Naive B cell (primary cell): ENCODE measurements at regions not wholly inside any gene's neighbourhood (a gene's known extent, or its start where the extent isn't known, plus 50 kb on each side); places are given as distances from the start of the nearest gene placed in this dataset.
A peak's percentile ranks its signal among the peaks of the same experiment; 100 is the strongest.

Source experiments
- ATAC-seq, 2 donors: fragments of 150-1000 bp; cut with Tn5 transposase; 2 replicates each; pipeline ENCODE4 v1.10.0; 2021; ENCODE audit warnings: low read depth in 2 of 2, mild to moderate bottlenecking in 2 of 2, moderate library complexity in 2 of 2
- DNase-seq: peaks from one replicate; pipeline ENCODE4 v3.0.0; 2022
- H3K27ac Mint-ChIP-seq, 6 donors: one replicate each; pipeline ENCODE4 v1.8.0; 2020 to 2022; ENCODE audit warnings: mild to moderate bottlenecking in 6 of 6, mixed read lengths in 6 of 6, moderate library complexity in 5 of 6, inconsistent platforms in 2 of 6
- H3K27me3 Mint-ChIP-seq, 3 donors: one replicate each; pipeline ENCODE4 v1.8.0; 2021 to 2022; ENCODE audit warnings: mixed read lengths in 3 of 3, mild to moderate bottlenecking in 1 of 3
- H3K36me3 Mint-ChIP-seq, 2 donors: one replicate each; pipeline ENCODE4 v1.8.0; 2020 to 2022; ENCODE audit warnings: mixed read lengths in 2 of 2, inconsistent platforms in 1 of 2, mild to moderate bottlenecking in 1 of 2
- H3K4me1 Mint-ChIP-seq, 3 donors: one replicate each; pipeline ENCODE4 v1.8.0; 2020 to 2022; ENCODE audit warnings: mixed read lengths in 3 of 3, inconsistent platforms in 1 of 3, mild to moderate bottlenecking in 1 of 3, moderate library complexity in 1 of 3
- H3K4me3 Mint-ChIP-seq, 8 donors: one replicate each; pipeline ENCODE4 v1.8.0; 2020 to 2022; ENCODE audit warnings: mild to moderate bottlenecking in 8 of 8, mixed read lengths in 8 of 8, moderate library complexity in 8 of 8, inconsistent platforms in 2 of 8
- H3K9me3 Mint-ChIP-seq, 7 donors: one replicate each; pipeline ENCODE4 v1.8.0; 2020 to 2022; ENCODE audit warnings: mixed read lengths in 7 of 7, mild to moderate bottlenecking in 5 of 7, inconsistent platforms in 2 of 7, moderate library complexity in 1 of 7

DNA sequence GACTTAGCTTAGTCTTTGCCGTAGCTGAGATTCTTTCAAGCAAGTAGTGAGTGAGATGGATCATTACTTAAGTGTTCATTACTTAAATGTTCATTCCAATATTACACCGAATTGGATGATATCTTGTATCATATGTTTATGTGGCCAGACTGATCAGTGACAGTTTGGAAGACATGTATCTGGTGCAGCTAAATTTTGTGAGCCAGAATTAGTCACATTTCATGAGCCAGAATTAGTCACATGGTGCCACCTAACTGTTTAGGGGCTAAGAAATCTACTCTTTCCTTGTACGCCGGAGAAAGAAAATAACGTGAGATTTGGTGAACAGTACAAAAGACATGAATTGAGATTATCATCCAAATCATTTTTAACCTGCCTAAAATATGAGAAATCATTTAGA lies 355.6 kb downstream of the USP25 start:
- ATAC-seq (no peak), DNase-seq (no peak)
- no peaks in the 10 kb centered on the region for H3K36me3 Mint-ChIP-seq
- no peaks in the 10 kb centered on the region for H3K4me1 Mint-ChIP-seq
- no peak overlapping the region for H3K4me3 Mint-ChIP-seq
- H3K27me3 Mint-ChIP-seq, result no peaks in the 10 kb centered on the region
- no peak overlapping the region for H3K27ac Mint-ChIP-seq
- H3K9me3 Mint-ChIP-seq, result no peaks in the 10 kb centered on the region

DNA sequence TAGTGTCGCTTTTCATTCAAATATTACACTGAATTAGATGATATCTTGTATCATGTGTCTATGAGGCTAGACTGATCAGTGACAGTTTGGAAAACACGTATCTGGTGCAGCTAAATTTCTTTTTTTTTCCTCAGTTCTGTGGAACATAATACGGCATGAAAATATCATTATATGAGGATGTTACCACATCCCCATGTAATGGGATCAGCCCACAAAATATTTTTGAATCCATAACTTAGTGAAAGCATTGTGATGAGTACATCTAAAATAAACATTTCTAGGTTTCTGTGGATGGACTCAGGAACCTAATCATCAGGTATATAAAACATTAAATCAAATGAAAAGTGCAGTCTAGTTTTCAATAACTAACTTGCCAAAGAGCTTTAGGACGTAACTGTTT lies 356.3 kb downstream of the USP25 start:
- H3K9me3 Mint-ChIP-seq, result no peaks in the 10 kb centered on the region
- no peaks in the 10 kb centered on the region for H3K4me1 Mint-ChIP-seq
- H3K27me3 Mint-ChIP-seq, result no peaks in the 10 kb centered on the region
- no peaks in the 10 kb centered on the region for H3K36me3 Mint-ChIP-seq
- no peak for DNase-seq
- H3K27ac Mint-ChIP-seq, result no peak overlapping the region
- H3K4me3 Mint-ChIP-seq, result no peak overlapping the region
- ATAC-seq, result no peak

DNA sequence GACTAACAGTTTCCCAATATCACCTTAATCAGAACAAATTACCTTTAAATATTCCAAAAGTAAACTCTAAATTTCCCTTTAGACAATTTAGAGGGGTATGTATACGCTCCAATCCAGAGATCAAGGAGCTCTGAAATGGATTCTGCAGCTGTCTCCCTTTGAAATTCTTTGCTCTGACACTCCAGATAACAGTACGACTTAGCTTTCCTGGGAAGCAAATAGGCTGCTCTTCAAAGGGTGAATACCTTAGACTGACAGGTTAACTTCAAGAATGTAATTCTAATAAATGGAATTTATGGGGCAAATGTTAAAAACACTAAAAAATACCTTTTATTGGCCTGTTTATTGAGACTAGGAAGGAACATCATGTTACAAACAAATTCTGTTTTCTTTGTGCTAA lies 357.2 kb downstream of the USP25 start:
- Mint-ChIP-seq H3K27me3 (no peaks in the 10 kb centered on the region), H3K36me3 (no peaks in the 10 kb centered on the region), H3K9me3 (no peaks in the 10 kb centered on the region), H3K27ac (no peak overlapping the region), H3K4me1 (no peaks in the 10 kb centered on the region), H3K4me3 (no peak overlapping the region)
- ATAC-seq (no peak), DNase-seq (no peak)

DNA sequence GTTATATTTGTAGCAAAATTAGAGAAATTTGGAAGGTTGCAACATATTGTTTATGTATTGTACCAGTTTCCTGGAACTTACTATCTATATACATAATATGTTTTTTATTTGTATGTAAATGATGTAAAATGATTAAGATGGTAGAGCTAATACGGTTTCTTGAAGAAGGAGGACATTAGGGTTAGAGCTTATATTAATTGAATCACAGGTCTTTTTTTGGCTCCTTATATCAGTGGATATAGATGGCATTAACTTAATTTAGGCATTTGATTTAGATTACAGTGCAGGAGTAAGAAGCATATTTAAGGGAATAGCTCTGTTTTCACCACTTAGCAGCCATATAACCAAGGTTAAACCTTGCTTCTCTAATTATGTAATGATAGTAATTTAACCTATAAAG lies 357.7 kb downstream of the USP25 start:
- ATAC-seq (no peak), DNase-seq (no peak)
- H3K4me3 Mint-ChIP-seq, result no peak overlapping the region
- H3K36me3 Mint-ChIP-seq, result no peaks in the 10 kb centered on the region
- H3K4me1 Mint-ChIP-seq, result no peaks in the 10 kb centered on the region
- H3K27ac Mint-ChIP-seq, result no peak overlapping the region
- no peaks in the 10 kb centered on the region for H3K27me3 Mint-ChIP-seq
- no peaks in the 10 kb centered on the region for H3K9me3 Mint-ChIP-seq

DNA sequence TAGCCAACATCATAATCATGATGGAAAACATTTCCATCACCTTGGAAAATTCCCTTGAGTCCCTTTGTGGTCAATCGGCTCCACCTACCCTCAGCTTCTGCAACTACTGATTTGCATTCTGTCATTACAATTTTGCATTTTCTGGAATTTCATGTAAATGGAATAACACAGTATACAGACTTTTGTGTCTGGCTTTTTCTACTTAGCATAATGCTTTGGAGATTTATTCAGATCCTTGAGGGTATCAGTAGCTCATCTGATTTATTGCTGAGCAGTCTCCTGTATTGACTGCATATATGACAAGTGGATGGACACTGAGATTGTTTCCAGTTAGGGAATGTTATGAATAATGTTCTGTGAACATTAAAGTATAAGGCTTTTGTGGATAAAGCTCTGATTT lies 358.3 kb downstream of the USP25 start:
- H3K36me3 Mint-ChIP-seq, result no peaks in the 10 kb centered on the region
- ATAC-seq, result no peak
- H3K27ac Mint-ChIP-seq, result no peak overlapping the region
- no peak for DNase-seq
- no peaks in the 10 kb centered on the region for H3K27me3 Mint-ChIP-seq
- H3K4me3 Mint-ChIP-seq, result no peak overlapping the region
- no peaks in the 10 kb centered on the region for H3K4me1 Mint-ChIP-seq
- no peaks in the 10 kb centered on the region for H3K9me3 Mint-ChIP-seq

DNA sequence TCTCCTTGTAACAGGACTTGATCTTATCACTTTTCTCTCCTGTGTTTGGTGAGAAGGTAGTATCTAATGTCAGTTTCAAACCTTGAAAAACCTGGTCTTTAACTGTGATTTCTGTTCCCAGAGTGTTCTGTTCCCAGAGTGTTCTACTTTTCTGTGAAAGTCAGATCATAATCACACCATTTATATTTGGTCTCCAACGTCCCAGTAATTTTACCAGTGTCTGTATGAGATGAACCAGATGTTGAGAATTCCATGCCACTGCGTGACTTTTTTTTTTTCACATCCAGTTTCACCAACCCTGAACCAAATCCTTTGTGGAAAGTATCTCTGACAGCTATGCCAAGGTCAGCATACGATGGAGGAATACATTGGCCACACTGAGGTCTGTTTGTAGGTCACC lies 365.2 kb downstream of the USP25 start:
- DNase-seq (no peak), ATAC-seq (no peak)
- no peaks in the 10 kb centered on the region for H3K27me3 Mint-ChIP-seq
- H3K4me1 Mint-ChIP-seq, result no peaks in the 10 kb centered on the region
- H3K27ac Mint-ChIP-seq, result no peak overlapping the region
- H3K36me3 Mint-ChIP-seq, result no peaks in the 10 kb centered on the region
- H3K4me3 Mint-ChIP-seq, result no peak overlapping the region
- H3K9me3 Mint-ChIP-seq, result peaks cover 0 to 3% (median 0%) of the 10 kb centered on the region in 7 donors

DNA sequence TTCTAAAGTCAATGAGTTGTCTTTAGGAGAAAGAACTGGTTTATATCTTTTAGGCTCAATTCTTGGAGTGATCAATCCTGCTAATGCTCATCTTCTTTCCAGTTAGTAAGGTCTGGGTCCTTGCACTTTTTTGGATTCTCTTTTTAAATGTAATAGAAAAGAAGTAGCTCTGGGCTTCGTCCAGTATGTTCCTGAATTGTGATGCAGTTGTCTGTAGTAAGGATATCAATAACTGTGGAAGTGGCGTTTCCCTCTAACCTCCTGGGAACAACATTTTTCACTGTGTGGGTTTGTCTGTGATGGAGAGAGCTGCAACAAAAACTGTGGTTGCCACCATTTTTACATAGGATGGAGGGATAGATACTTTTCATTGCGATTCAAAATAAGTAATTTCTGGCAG lies 367.2 kb downstream of the USP25 start:
- Mint-ChIP-seq H3K4me3 (no peak overlapping the region), H3K36me3 (no peaks in the 10 kb centered on the region), H3K27ac (no peak overlapping the region), H3K9me3 (peaks cover 0 to 3% (median 0%) of the 10 kb centered on the region in 7 donors), H3K27me3 (no peaks in the 10 kb centered on the region), H3K4me1 (no peaks in the 10 kb centered on the region)
- no peak for DNase-seq
- ATAC-seq, result no peak

DNA sequence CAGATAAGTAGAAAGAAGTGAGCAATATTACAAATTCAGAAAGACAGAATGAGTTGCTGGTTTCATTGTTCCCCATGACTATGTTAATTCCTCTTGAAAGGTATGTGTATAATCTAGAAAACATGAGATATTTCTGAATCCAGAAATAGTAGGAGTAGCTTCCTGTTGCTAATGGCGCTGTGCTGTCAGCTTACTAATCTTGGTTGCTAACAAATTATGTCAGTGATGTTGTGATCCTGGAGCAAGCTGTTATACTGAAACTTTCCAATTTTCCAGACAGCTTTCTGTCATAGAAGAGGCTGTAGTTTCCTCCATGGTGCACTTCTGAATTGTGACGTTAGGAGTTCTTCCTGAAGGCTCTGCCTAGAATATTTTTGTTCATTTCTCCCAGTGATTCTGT lies 372.3 kb downstream of the USP25 start:
- no peak overlapping the region for H3K4me3 Mint-ChIP-seq
- H3K4me1 Mint-ChIP-seq, result no peaks in the 10 kb centered on the region
- H3K27ac Mint-ChIP-seq, result peak overlapping the region in 1 of 6 donors; percentile 85
- peaks cover 0 to 5% (median 2%) of the 10 kb centered on the region in 7 donors for H3K9me3 Mint-ChIP-seq
- H3K27me3 Mint-ChIP-seq, result no peaks in the 10 kb centered on the region
- ATAC-seq (no peak), DNase-seq (no peak)
- H3K36me3 Mint-ChIP-seq, result no peaks in the 10 kb centered on the region

DNA sequence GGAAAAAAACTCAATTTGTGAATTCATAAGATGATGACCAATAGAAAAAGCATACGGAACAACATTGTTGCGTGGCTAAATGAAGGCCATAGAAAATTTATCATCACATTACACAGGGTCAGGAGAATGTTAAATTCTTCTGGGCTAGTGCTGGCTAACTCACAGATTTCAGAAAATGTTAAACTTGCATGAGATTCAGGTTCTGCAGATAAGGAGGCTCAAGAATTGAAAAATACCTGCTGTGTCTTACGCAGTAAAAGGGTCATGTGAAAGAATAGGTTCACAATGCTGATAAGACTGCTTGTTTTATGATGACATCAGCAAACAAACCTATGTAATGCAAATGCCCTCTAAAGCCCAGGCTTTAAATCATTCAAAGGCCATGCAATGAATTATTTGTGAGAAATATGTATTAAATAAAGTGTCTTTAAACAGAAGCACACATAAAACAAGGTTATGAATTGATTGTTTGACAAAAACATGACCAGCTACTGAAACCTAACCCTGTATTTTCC lies 378.8 kb downstream of the USP25 start:
- no peak for ATAC-seq
- H3K27me3 Mint-ChIP-seq, result no peaks in the 10 kb centered on the region
- peaks cover 0 to 5% (median 3%) of the 10 kb centered on the region in 7 donors for H3K9me3 Mint-ChIP-seq
- no peaks in the 10 kb centered on the region for H3K36me3 Mint-ChIP-seq
- H3K4me3 Mint-ChIP-seq, result no peak overlapping the region
- H3K27ac Mint-ChIP-seq, result no peak overlapping the region
- DNase-seq, result no peak
- no peaks in the 10 kb centered on the region for H3K4me1 Mint-ChIP-seq

DNA sequence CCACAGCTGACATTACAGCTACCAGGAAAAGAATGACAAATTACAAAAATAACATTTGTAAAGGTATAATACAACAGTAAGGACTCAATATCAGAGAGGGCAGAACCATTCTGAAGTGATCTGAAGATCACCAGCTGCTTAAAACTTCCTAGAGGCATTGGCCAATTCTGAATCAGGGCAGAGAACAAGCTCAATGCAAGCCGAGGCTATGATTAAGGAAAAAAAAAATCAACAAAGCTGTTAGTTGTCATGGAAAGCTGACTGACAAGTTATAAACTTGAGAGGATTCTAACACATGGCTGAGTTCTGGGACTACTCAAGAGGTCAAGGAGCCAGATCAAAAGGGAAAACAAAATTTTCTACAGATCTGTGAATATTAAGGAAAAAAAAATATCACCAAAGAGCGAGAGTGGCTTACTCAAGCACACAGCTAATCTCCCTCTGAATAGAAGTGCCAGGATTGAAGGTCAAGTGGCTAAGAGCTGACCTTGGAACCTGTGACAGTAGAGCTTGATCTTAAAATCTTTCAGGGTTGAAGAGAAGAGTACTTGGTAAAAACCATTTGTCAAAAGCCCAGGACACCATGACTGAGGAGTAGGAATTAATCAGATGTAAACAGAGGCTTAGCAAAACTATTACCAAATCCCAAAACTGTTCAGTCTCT lies 383.4 kb downstream of the USP25 start:
- peaks cover 0 to 16% (median 0%) of the 10 kb centered on the region in 7 donors for H3K9me3 Mint-ChIP-seq
- H3K27ac Mint-ChIP-seq, result no peak overlapping the region
- no peak for ATAC-seq
- H3K4me1 Mint-ChIP-seq, result no peaks in the 10 kb centered on the region
- H3K4me3 Mint-ChIP-seq, result no peak overlapping the region
- no peak for DNase-seq
- H3K27me3 Mint-ChIP-seq, result no peaks in the 10 kb centered on the region
- no peaks in the 10 kb centered on the region for H3K36me3 Mint-ChIP-seq

DNA sequence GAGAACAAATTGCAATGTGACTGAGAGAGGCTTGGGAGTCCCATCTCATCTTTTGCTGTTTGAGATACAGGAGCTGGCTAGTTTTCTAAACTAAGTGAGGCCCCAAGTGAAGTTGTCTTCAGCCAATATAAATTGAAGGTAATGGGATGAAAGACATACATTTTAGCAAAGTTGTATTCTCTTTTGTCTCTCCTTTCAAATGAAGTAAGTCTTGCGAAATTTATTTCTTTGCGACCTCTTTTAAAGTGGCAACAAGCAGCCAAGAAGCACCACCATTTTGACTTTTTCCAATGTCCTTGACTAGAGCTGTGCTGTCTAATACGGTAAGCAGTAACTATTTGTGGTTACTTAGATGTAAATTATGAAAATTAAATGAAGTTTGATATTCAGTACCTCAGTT lies 385.7 kb downstream of the USP25 start:
- Mint-ChIP-seq H3K36me3 (no peaks in the 10 kb centered on the region), H3K9me3 (peaks cover 0 to 16% (median 0%) of the 10 kb centered on the region in 7 donors), H3K27me3 (no peaks in the 10 kb centered on the region), H3K4me1 (no peaks in the 10 kb centered on the region), H3K4me3 (no peak overlapping the region), H3K27ac (no peak overlapping the region)
- DNase-seq (no peak), ATAC-seq (no peak)

DNA sequence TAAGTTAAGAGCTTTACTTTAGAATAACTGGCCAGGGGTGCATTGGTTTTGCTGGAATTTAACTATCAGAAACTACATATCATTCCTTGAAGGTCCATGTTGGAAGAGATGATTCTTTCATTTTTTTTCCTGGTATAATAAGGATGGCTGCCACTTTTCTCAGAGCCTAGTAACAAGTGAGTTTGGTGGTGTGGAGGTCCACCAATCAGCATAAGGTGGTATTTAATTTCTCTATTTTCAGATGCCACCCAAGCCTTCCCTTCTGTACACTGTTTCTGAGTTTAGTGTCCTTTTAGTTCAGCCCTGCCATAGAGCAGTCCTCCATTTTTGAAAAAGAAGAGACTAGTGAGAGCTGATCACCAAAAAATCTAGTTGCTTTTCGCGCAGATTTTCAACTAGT lies 386.3 kb downstream of the USP25 start:
- ATAC-seq, result no peak
- peaks cover 0 to 16% (median 0%) of the 10 kb centered on the region in 7 donors for H3K9me3 Mint-ChIP-seq
- H3K27ac Mint-ChIP-seq, result no peak overlapping the region
- DNase-seq, result no peak
- H3K36me3 Mint-ChIP-seq, result no peaks in the 10 kb centered on the region
- no peaks in the 10 kb centered on the region for H3K27me3 Mint-ChIP-seq
- H3K4me1 Mint-ChIP-seq, result no peaks in the 10 kb centered on the region
- H3K4me3 Mint-ChIP-seq, result no peak overlapping the region

DNA sequence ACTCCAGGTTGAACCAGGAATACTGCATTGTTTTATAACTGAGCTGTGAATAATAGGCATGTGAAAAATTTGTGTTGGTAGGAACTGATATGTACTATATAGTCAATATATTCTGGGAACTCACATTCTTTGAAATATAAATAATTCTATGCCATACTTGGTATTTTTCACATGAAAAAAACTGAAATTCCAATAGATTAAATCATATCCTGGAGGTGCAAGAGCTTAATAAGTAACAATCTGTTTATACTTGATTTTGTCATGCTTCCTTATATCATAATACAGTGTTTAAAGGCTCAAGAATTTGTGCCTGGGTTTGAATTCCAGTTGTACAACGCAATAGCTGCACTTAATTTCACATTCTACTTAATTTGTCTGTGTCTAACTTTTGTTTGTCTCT lies 387.0 kb downstream of the USP25 start:
- Mint-ChIP-seq H3K36me3 (no peaks in the 10 kb centered on the region), H3K27me3 (no peaks in the 10 kb centered on the region), H3K4me3 (no peak overlapping the region), H3K9me3 (peaks cover 0 to 16% (median 2%) of the 10 kb centered on the region in 7 donors), H3K27ac (no peak overlapping the region), H3K4me1 (no peaks in the 10 kb centered on the region)
- no peak for DNase-seq
- no peak for ATAC-seq

DNA sequence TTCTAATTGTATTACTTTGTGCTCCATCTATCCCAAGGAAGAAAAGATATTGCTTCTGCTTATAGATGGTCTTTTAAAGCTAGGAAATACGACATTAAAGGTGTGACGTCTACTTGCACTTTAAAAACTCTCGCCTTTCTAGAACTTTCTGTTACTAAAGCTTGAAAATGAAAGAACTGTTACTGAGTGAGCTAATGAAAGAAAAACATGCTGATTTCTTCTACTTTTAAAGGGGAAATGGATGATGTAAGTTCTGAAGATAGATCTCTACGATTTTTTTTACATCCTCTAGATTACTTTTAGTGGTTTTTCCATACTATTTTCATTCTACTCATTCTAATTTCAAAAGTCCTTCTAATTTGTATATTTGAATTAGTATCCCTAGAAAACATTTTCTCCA lies 387.5 kb downstream of the USP25 start:
- H3K9me3 Mint-ChIP-seq, result peaks cover 0 to 16% (median 2%) of the 10 kb centered on the region in 7 donors
- no peaks in the 10 kb centered on the region for H3K4me1 Mint-ChIP-seq
- DNase-seq (no peak), ATAC-seq (no peak)
- H3K27me3 Mint-ChIP-seq, result no peaks in the 10 kb centered on the region
- H3K4me3 Mint-ChIP-seq, result no peak overlapping the region
- peak overlapping the region in 1 of 6 donors; percentile 9 for H3K27ac Mint-ChIP-seq
- H3K36me3 Mint-ChIP-seq, result no peaks in the 10 kb centered on the region
